GM23248 (cell line): ENCODE measurements at regions not wholly inside any gene's neighbourhood (a gene's known extent, or its start where the extent isn't known, plus 50 kb on each side); places are given as distances from the start of the nearest gene placed in this dataset.

Source experiments
- EZH2 ChIP-seq: fragments of 200-600 bp; sonication (generic); IDR thresholded peaks from 2 replicates; pipeline ENCODE4 v1.6.1; 2018; ENCODE audit warnings: antibody characterized with exemption, mild to moderate bottlenecking; ENCODE audit not compliant: insufficient read depth, poor library complexity, severe bottlenecking
- EZH2phosphoT487 ChIP-seq: fragments of 200-600 bp; sonication (generic); IDR thresholded peaks from 2 replicates; pipeline ENCODE4 v1.6.1; 2018; ENCODE audit warnings: antibody characterized with exemption, moderate library complexity, mild to moderate bottlenecking, low read depth; ENCODE audit not compliant: insufficient read depth

- no peak for TF ChIP-seq EZH2
- TF ChIP-seq EZH2phosphoT487 = no peak
These were observed 527.2 kb downstream of the GALC start for GRCh38 chr14:87465770-87466169.
